GM20431 (cell line): ENCODE measurements at regions not wholly inside any gene's neighbourhood (a gene's known extent, or its start where the extent isn't known, plus 50 kb on each side); places are given as distances from the start of the nearest gene placed in this dataset.

ENCODE experiments used
- in situ Hi-C: fragments of 300-500 bp; cut with MseI, MboI; formaldehyde crosslinking; loops from one replicate; pipeline ENCODE4 v1.15.0; 2020; ENCODE audit warnings: low sequenced_read_pairs; ENCODE audit not compliant: unreplicated experiment

DNA sequence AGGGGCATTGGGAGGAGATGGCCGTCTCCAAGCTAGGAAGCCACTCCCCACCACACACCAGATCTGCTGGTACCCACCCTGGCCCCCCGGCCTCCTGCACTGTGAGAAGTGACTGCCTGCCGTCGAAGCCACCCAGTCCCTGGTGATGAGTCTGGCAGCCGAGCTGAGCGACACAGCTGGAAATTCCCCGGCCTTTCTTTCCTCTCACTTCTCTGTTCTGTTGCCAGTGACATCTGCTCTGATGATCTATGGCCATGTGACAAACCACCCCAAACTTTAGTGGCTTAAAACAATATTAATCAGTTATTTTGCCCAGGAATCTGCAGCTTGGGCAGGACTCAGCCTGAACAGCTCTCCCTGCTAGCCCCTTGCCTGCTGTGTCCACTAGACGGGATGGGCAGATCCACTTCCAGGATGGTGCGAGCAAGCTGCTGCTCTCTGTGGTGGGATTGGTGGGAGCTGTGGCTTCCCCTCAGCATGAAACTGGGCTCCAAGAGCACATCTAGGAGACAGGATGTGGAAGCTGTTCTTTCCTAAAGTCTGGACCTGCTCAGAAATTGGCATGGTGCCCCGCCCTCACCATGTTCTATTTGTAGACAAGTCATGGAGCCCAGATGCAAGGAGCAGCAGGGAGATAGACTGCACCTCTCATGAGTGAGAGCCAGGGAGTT is 211.2 kb downstream of the GADD45G start:
- in situ Hi-C loops = no loop called here

DNA sequence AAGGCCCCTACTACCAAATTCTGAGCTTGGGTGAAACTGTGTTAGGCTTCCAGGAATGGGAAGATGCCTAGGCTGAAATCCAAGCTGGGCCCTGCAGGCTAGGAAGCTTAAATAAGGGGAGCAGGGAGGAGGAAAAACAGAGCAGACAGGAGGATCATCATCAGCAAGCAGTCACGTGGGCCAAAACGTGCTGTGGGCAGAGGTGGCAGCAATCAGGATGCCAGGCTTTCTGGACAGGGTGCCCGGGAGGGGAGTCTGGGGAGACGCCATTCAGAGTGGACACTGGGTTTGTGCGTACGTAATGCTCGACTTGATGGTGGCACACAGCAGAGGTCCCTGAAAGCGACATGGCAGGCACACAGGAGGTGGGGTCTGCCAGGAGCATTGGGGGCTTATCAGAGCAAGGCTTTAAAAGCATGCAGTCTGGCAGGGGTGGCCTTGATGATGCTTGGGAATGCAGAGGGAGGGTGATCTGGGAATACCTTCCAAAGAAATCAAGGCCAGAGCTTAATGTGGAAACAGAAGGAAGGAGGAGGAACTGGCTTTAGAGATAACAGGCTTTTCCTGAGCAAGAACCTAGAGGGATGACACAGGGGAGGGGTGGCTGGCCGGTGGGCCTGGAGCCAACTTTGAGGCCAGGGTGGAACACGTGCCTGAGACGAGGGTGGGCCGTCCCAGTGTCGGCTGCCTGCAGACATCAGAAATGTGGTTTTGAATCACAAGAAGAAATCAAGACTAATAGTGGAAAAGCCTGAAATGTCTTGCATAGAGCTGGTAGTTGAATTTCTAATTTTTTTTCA is 212.5 kb downstream of the GADD45G start:
- in situ Hi-C loops = no loop called here

DNA sequence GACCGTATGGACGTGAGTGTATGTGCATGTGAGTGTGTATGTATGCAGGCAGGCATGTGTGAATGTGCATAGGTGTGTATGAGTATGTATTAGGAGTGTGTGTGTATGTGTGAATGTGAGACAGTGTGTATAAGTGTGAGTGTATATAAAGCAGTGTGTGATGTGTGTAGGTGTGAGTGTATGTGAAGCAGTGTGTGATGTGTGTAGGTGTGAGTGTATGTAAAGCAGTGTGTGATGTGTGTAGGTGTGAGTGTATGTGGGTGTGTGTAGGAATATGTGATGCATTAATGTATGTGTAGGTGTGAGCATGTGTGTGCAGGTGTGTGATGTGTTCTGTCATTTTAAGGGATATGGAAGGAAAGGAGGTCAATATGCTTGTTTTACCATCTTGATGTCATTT is 215.5 kb downstream of the GADD45G start:
- in situ Hi-C loops = no loop called here

DNA sequence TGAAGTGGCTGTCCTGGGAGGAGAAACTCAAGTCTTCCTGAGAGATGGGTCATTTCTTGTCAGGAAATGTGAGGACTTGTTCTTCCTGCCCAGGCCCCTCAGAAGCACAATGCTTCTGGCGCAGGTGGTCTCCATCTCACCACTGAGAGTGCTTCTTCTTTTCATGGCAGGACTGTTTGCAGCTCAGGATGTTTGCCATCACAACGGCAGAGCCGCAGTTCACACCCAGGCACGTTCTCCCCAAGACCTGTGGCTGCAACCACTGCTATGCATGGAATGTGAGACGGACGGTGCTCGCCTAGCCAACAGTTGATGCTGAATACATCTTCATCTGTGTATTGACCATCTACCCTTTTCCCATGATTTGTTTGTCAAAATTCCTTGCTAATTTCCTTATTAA is 216.3 kb downstream of the GADD45G start:
- in situ Hi-C loops = no loop called here

DNA sequence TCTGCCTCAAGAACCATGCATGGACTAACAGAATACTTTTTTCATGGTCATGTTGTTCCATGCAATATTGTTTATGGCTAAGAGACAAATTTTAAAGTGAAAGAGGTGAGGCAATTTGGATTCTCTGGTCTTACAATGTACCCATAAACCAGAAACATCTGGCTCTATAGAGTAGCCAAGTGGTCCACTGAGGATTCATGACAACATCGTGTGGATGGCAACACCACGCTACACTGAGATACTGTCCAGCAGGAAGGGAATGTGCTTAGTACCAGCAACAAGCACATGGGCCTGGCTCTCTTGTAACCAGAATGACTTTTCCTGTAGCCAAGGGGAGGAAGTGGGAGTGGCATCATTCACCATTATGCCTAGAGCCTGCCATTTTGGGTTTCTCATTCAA is 218.2 kb downstream of the GADD45G start:
- in situ Hi-C loops = no loop called here

GRCh38 chr9:89825669-89826068 is 220.9 kb downstream of the GADD45G start:
- in situ Hi-C loops = no loop called here

DNA sequence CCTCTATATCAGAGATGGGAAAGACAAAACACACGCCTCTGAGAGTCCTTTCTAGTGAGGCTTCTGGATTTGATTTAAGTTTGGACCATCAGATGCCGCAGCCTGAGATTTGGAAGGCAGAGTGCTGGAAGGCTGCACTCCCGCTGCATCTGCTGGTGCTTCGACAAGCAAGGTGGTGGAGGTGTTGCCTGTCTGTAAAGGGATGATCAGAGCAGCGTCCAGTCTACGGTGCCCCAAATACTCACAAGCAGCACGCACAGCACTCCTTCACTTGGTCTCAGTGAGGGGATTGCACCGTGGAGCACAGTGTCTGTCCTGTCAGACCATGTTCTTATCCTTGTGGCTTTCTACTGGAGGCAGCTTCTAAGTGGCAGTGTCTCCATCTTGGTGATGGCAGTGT is 221.4 kb downstream of the GADD45G start:
- in situ Hi-C loops = no loop called here

DNA sequence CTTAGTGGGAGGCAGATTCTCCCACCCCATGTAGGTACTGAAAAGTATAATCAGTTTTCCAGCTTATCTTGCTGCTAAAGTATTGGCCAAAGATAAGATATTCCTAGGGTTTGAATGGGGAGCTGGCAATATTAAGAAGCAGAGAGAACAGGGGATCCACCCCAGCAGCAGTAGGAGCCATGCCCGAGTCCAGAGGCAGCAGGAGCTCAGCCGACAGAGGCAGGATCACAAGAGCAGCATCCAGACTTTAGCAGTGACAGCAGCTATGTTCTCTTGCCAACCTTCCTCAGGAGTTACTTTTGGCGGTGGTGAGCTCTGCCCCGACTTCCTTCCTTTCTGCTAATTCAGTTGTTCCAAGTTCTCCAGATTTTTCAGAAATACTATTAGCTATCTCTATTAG is 224.5 kb downstream of the GADD45G start:
- in situ Hi-C loops = no loop called here

DNA sequence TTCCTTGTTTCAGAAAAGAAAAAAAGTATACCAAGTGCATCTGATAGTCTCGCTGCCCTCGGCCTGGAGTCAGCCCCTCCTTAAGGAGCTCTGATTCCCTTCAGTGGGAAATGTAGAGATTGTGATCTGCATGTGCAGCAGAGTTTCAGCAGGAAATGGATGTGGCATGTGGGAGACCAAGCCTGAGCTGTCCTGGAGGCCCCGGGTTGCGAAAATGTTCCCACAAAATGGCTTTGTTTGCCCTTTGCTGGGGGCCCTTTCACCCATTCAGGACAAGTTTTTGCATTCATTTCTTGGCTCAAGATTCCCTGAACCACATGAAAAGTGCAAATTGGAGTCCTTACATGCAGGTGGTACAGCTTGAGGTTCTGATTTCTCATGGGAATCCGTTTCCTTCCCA is 230.9 kb downstream of the GADD45G start:
- in situ Hi-C loops = no loop called here

DNA sequence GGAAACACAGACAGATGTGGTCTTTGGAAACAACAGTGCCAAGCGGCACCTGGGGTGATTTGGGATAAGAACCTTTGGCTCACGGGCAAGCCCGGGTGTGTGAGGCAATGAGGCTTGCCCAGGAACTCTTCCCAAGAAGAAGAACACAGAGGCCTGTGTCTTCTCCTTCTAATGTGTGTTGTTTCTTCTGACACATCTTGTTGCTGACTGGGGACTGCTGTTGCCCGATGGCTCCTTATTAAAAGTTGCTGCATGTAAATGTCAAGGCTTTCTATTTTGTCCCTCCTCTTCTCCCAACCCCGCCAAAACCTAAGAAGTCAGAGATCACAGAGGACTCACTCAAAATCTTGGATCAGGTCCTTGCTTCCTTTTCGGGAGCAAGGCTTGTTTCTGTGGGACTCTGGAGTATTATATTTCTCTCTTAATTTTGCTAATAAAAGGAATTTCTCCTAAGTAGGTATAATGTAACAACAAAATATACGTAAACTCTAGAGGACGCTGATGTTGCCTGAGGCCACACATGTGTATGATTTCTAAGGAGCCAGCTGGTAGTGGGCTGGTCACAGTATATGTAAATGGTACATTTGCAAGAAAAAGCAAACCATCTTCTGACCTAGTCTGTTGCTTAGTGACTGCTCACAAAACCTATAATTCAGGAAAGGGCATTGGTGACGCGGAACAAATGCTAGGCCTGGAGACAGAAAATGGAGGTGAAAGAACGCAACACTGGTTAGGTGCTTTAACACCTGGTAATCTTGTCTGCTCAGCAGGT is 232.5 kb downstream of the GADD45G start:
- in situ Hi-C loops = no loop called here

DNA sequence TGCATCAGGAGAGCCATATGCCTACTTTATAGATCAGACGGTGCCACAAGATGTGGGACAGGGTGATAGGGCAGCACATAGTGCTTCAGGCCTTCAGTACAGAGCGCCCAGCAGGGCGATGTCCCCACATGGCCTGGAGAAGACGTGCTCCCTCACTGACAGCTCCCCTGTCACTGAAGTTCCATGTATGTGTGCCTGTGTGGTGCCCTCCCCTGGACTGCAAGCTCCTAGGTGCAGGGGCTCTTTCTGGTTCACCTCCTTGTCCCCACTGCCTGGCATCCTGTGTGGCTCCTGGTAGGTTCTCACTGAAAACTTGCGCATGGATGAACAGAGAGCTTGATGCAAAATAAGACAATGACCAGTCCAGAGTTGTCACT is 233.1 kb downstream of the GADD45G start:
- in situ Hi-C loops = no loop called here

- in situ Hi-C loops = no loop called here
Observed at GRCh38 chr9:89838621-89839020, 233.8 kb downstream of the GADD45G start.

DNA sequence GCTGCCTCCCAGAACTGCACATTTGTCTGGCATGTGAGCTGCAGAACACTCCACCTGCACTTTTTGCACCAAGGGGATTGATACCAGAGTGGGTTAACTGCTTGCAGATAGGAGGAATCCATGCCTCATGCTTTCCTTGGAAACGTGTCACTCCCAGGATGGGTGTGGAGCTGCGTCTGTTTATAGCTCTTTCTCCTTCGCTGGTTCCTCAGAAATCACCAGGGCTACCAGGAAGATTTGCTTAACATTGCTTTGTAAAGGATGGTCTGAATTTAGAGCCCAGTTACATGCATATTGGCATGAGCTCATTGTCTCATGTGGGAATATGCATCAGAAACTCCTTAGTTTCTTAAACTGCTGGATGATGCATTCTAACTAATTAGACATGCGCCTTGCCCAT is 234.6 kb downstream of the GADD45G start:
- in situ Hi-C loops = no loop called here

- in situ Hi-C loops = no loop called here
Observed at GRCh38 chr9:89839952-89840351, 235.1 kb downstream of the GADD45G start.

- in situ Hi-C loops = no loop called here
Observed at GRCh38 chr9:89841456-89841855, 236.6 kb downstream of the GADD45G start.

DNA sequence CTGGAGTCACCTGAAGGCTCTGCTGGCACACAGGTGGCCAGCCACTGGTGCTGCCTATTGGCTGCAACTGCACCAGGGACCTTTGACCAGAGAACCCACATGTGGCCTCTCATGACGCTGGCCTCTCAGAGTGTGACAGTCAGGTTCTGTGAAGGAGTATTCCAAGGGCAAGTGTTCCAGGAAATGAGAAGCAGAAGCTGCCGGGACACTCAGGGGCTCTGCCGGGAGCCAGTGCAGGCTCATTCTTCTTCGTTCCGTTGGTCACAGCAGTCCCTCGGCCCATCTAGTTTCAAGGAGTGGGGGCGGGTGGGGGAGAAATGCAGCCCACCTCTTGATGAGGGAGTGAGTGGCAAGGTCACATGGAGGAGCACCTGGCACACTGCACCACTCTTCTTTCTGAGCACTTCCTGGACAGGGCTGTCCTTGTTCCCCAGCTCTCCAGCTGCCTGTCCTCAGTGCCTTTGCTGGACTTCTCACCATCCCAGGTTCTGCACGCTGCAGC is 237.5 kb downstream of the GADD45G start:
- in situ Hi-C loops = no loop called here

GRCh38 chr9:89843074-89843473 is 238.3 kb downstream of the GADD45G start:
- in situ Hi-C loops = no loop called here

- in situ Hi-C loops = no loop called here
Observed at GRCh38 chr9:89843591-89843990, 238.8 kb downstream of the GADD45G start.

DNA sequence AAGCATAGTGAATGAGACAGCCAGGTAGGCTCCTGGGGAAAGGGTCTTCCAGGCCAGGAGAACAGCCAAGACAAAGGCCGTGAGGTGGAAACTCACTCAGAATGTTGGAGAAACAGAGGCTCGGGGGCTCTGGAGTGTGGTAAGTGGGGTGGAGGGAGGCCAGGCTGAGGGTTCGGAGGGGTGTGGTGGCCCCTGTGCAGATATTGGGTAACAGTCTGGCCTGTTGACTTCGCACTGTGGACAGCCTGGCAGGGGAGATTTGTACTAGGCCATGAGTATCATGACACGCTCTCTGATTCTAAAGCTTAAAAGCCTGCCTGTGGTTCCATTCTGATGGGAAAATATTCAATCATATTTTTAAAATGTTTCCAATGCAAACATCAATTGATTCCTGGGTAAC is 239.3 kb downstream of the GADD45G start:
- in situ Hi-C loops = no loop called here

- in situ Hi-C loops = no loop called here
Observed at GRCh38 chr9:89844535-89844934, 239.7 kb downstream of the GADD45G start.

DNA sequence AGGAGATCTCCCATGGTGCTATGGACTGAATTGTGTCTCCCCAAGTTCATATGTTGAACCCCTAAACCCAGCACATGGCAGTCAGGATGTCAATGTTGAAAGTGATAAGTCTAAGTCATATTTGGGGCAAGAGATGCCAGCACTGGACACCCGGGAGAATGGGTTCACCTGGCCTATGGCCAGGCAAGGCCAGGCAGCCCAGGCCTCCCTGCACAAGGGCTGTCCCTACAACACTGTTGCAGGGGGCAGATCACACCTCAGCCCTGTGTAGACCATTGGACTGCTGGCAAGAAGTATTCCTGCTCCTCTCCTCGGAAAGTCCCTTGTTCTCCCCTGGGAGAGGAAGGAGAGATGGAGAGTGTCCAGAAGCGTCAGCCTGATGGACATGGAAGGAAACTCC is 240.5 kb downstream of the GADD45G start:
- in situ Hi-C loops = no loop called here
